Panc1 (cell line): ENCODE measurements at regions not wholly inside any gene's neighbourhood (a gene's known extent, or its start where the extent isn't known, plus 50 kb on each side); places are given as distances from the start of the nearest gene placed in this dataset.

ENCODE experiments used
- ATAC-seq: fragments of 200-7000 bp; cut with Tn5 transposase; 2 replicates; pipeline ENCODE4 v1.9.1; 2020; ENCODE audit warnings: mild to moderate bottlenecking, moderate library complexity
- BruUV-seq: library from RNA; stranded (reverse); fragments of 400-500 nt; replicated peaks from 2 replicates; lab custom pipeline; 2021; lab: Mats Ljungman, UMichigan
- CTCF ChIA-PET: fragments of 300-600 bp; sonication (Branson Sonifier 250); formaldehyde crosslinking; loops from one replicate; lab custom pipeline; 2022; ENCODE audit warnings: antibody characterized with exemption; lab: Charles Lee
- POLR2A ChIA-PET: fragments of 300-600 bp; sonication (Branson Sonifier 250); formaldehyde crosslinking; loops from one replicate; lab custom pipeline; 2022; ENCODE audit warnings: antibody characterized with exemption; lab: Charles Lee
- DNase-seq: peaks from one replicate; pipeline ENCODE4 v3.0.0-alpha.2; 2010; ENCODE audit warnings: low read depth, low spot score
- H3K27ac ChIP-seq: 2 replicates; pipeline ENCODE4 v1.5.1; 2011; ENCODE audit warnings: mild to moderate bottlenecking, low read length, inconsistent platforms
- H3K27me3 ChIP-seq: fragments of 200-500 bp; sonication (Bioruptor generic); 2 replicates; pipeline ENCODE4 v1.6.0; 2014; ENCODE audit warnings: low read length, inconsistent platforms; ENCODE audit not compliant: control insufficient read depth, insufficient read depth
- H3K36me3 ChIP-seq: fragments of 200-500 bp; sonication (Bioruptor generic); 2 replicates; pipeline ENCODE4 v1.5.1; 2014; ENCODE audit warnings: inconsistent platforms, mild to moderate bottlenecking, low read length, moderate library complexity; ENCODE audit not compliant: control insufficient read depth, insufficient read depth
- H3K4me1 ChIP-seq: 2 replicates; pipeline ENCODE4 v1.5.1; 2011; ENCODE audit warnings: inconsistent platforms, mild to moderate bottlenecking, low read length, moderate library complexity; ENCODE audit not compliant: control insufficient read depth, insufficient read depth
- H3K4me3 ChIP-seq, 2 experiments: 2 replicates each; pipeline ENCODE4 v1.5.1; 2011 to 2012; ENCODE audit warnings: low read depth in 2 of 2, low read length in 2 of 2, mild to moderate bottlenecking in 2 of 2, inconsistent platforms in 1 of 2, moderate library complexity in 1 of 2
- H3K9me3 ChIP-seq: fragments of 200-500 bp; sonication (Bioruptor generic); 2 replicates; pipeline ENCODE4 v1.5.1; 2014; ENCODE audit warnings: low read depth, mild to moderate bottlenecking, inconsistent platforms, low read length, moderate library complexity; ENCODE audit not compliant: control insufficient read depth, insufficient read depth
- CTCF ChIP-seq: fragments of 450-650 bp; IDR thresholded peaks from 2 replicates; pipeline ENCODE4 v1.5.1; 2017; ENCODE audit warnings: mild to moderate bottlenecking
- POLR2AphosphoS5 ChIP-seq: IDR thresholded peaks from 2 replicates; pipeline ENCODE4 v1.6.1; 2012; ENCODE audit warnings: mild to moderate bottlenecking, low read depth, low read length, moderate library complexity
- REST ChIP-seq, 2 experiments: IDR thresholded peaks; 2 replicates each; pipeline ENCODE4 v1.6.1; 2011 to 2012; ENCODE audit warnings: low read depth in 2 of 2, control low read depth in 1 of 2, low read length in 1 of 2, mild to moderate bottlenecking in 1 of 2, moderate library complexity in 1 of 2; ENCODE audit not compliant: insufficient read depth in 1 of 2
- SIN3A ChIP-seq: IDR thresholded peaks from 2 replicates; pipeline ENCODE4 v1.6.1; 2012; ENCODE audit warnings: low read depth, mild to moderate bottlenecking, low read length, moderate library complexity, borderline replicate concordance; ENCODE audit not compliant: insufficient read depth
- TCF7L2 ChIP-seq: IDR thresholded peaks from 2 replicates; pipeline ENCODE4 v1.6.1; 2011; ENCODE audit warnings: mild to moderate bottlenecking, low read depth, low read length, inconsistent platforms
- in situ Hi-C: cut with HindIII; loops from 2 replicates; pipeline ENCODE4 v1.10.0; 2016; ENCODE audit warnings: low sequenced_read_pairs, low pct_unique_long_range_greater_than_20kb
- intact Hi-C: fragments of 100-400 bp; cut with micrococcal nuclease; formaldehyde crosslinking; loops from one replicate; pipeline ENCODE4 v1.10.0; 2022; ENCODE audit not compliant: unreplicated experiment

- H3K36me3 ChIP-seq: no peaks in the 10 kb centered on the region
- no peaks in the 10 kb centered on the region for H3K27me3 ChIP-seq
- no TSS peak for BruUV-seq
- TF ChIP-seq CTCF (no peak), REST (IDR thresholded peaks at IDR 0.05; ENCODE audit: insufficient read depth in 1 of 2, low read depth in 2 of 2, low read length in 1 of 2) (no peak), TCF7L2 (no peak), POLR2AphosphoS5 (no peak), SIN3A (no peak)
- no peak for ATAC-seq
- intact Hi-C loops: no loop called here
- in situ Hi-C loops: no loop called here
- H3K4me1 ChIP-seq: no peaks in the 10 kb centered on the region
- CTCF ChIA-PET: no interaction called here
- H3K9me3 ChIP-seq: no peaks in the 10 kb centered on the region
- DNase-seq: no peak
- H3K27ac ChIP-seq: no peak overlapping the region
- POLR2A ChIA-PET: no interaction called here
- H3K4me3 ChIP-seq: no peak overlapping the region
Measured at GRCh38 chr3:22959593-22959992, 243.5 kb upstream of the UBE2E2 start.

GRCh38 chr3:22960105-22960984 lies 242.8 kb upstream of the UBE2E2 start:
- POLR2A ChIA-PET: interaction anchor here (0.6 kb wide), 1 partner anchor 9 kb away, joined by 4 read pairs; no protein-coding TSS in a partner anchor
- no peak overlapping the region for H3K4me3 ChIP-seq
- no peak for TF ChIP-seq POLR2AphosphoS5
- peak; percentile 74 for TF ChIP-seq CTCF
- H3K27me3 ChIP-seq: no peaks in the 10 kb centered on the region
- BruUV-seq: no TSS peak
- CTCF ChIA-PET: interaction anchor here (0.7 to 0.9 kb wide), 5 partner anchors 73 to 482 kb away, joined by 3 to 4 read pairs (median 3); no protein-coding TSS in a partner anchor
- no peaks in the 10 kb centered on the region for H3K9me3 ChIP-seq
- intact Hi-C loops: loop anchor here (1.0 to 10.0 kb wide), 2 partner anchors 226 to 396 kb away; no protein-coding TSS in a partner anchor
- no peaks in the 10 kb centered on the region for H3K4me1 ChIP-seq
- ATAC-seq (no peak), DNase-seq (peak; percentile 15)
- in situ Hi-C loops: no loop called here
- H3K36me3 ChIP-seq: no peaks in the 10 kb centered on the region
- no peak overlapping the region for H3K27ac ChIP-seq
